ENCODE measurements at regions not wholly inside any gene's neighbourhood (a gene's known extent, or its start where the extent isn't known, plus 50 kb on each side); places are given as distances from the start of the nearest gene placed in this dataset.
A peak's percentile ranks its signal among the peaks of the same experiment; 100 is the strongest.
"Not testable (repeated sequence)": the region's sequence is repeated elsewhere in the genome, so short reads cannot be mapped to it uniquely, and the experiment has no call there.

GRCh38 chr16:9630985-9631384 lies 539.5 kb downstream of the HAPSTR1 start:
- DNase-seq (ENCODE audit: low read depth in 2 of 2) = no peak

DNA sequence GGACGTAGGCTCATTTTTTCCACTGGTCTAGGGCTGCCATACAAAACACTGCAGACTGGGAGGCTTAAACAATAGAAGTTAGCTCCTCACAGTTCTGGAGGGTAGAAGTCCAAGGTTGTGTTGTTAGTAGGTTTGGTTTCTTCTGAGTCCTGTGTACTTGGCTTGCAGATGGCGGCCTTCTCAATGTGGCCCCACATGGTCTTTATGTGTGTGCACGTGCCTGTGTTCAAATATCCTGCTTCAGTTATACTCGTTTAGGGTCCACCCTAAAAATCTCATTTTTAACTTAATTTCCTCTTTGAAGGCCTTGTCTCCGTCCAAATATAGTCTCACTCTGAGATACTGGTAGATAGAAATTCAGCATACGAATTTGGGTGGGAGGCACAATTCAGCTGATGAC lies 542.4 kb downstream of the HAPSTR1 start:
- no peak for DNase-seq (ENCODE audit: low read depth in 2 of 2)

DNA sequence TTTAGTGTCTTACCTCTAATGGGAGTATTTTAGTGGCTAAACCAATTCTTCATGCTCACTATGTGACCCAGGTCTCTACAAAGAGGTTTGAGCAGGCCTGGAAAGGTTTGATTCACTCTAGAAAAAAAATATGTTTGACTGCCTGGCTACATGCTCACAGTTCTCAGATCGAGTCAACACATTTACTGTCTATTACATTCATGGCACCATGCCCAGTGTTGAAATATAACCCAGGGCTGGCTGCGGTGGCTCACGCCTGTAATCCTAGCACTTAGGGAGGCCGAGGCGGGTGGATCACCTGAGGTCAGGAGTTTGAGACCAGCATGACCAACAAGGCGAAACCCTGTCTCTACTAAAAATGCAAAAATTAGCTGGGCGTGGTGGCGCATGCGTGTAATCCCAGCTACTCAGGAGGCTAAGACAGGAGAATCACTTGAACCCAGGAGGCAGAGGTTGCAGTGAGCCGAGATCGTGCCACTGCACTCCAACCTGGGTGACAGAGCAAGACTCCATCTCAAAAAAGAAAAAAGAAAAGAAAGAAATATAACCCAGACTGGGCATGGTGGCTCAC lies 543.8 kb downstream of the HAPSTR1 start:
- DNase-seq (ENCODE audit: low read depth in 2 of 2) = not testable (repeated sequence)

DNA sequence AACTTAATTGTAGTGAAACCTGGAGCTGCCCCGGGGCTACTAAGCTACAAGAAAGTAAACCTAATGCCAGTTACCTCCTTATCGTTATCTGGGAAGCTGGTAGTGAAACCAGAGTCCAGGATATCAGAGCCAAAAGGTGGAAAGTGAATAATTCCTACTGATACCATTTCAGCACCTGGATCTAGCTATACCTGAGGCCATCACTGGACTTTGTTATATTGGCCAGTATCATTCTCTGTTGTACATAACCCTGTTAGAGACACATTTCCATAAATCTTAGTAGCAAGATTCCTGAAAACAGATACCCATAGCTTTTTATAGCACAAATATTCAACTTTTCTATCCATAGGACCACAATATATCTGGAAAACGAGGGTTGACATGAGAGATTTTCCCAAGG lies 538.0 kb downstream of the GRIN2A start:
- no peak for DNase-seq (ENCODE audit: low read depth in 2 of 2)

DNA sequence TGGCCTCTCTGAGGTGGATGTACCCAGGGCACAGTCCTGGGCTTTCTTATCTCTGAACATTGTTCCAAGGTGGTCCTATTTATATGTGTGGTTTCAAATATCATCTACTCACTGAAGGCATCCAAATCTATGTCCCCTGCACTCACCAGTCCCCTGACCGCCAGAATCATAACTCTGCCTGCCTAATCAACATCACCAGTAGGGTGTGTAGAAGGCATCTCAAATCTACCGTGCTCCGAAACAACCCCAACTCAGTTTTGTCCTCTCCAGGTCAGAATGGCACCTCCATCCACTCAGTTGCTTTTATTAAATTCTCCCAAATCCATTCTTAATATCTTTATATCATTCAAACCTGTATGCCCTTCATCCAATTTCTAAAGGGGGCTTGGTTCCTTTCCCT lies 536.3 kb downstream of the GRIN2A start:
- DNase-seq (ENCODE audit: low read depth in 2 of 2) = no peak

DNA sequence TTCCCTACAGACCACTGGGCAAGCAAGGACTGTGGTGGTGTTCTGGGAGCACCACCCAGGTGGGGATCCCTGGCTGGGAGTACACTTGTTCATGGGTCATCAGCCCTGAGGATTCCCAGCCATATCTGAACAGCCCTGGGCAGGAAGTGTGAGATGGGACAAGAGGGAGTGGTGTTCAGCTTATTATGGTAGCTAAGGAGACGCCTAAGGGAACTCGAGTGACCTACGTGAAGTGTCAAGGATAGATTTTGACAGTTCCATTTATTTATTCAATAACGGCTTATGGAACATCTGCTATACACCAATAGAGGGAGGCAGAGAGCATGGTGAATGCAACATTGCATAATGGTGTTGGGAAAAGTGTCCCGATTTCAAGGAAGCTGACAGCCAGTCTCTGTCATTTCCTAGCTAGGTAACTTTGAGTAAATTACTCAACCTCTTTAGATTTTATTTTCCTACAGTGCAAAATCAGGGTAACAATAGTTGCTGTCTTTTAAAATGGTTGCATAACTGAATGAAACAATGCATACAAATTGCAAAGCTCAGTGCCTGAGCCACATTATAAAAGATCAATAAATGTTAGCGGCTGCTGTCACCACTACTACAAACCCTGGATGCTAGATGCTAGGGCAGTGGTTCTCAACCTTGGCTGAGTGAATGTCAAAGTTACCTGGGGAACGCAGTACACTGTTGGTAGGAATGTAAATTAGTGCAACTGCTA lies 534.1 kb downstream of the GRIN2A start:
- peak in 1 of 2 experiments; percentile 6 for DNase-seq (ENCODE audit: low read depth in 2 of 2)

- no peak for DNase-seq (ENCODE audit: low read depth in 2 of 2)
Measured at GRCh38 chr16:9650284-9650683, 531.9 kb downstream of the GRIN2A start.

DNA sequence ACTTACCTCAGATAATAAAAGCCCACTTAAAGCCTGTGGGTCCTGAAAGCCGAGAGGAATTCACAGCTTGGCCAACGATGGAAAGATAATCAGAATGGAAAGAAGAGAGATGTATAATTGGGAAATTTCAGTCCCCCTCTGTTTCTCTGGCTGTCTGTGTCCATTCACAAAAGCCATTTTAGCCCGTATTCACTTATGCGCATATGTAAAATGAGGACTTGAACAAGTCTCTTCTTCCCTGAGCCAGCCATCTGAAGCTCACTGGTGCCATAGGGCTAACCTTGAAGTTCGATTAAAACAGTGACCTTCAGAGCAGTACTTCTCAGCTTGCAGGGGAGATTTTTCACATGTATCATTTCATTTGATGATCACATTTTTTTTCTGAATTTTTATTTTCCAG lies 527.2 kb downstream of the GRIN2A start:
- DNase-seq (ENCODE audit: low read depth in 2 of 2) = no peak

DNA sequence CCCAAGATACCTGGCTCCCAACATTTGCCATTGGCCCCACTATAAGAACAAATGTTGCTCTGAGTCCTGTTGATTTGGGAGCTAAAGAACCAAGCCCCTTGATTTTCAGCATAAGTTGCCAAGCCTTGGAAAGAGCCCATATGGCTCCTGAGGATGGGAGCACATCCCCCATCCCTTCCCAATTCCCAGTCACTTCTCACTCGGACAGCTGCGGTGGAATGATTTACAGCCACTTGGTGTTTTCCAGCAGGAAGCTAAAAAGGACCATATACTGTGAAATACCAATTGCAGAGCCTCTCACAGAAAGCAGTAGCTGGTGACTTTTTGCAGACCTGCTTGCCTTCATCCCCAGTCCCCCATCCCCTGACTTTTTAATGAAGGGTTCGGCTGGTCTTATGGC lies 524.6 kb downstream of the GRIN2A start:
- no peak for DNase-seq (ENCODE audit: low read depth in 2 of 2)

- no peak for DNase-seq (ENCODE audit: low read depth in 2 of 2)
Measured at GRCh38 chr16:9658164-9658563, 524.1 kb downstream of the GRIN2A start.

GRCh38 chr16:9658586-9658985 lies 523.6 kb downstream of the GRIN2A start:
- no peak for DNase-seq (ENCODE audit: low read depth in 2 of 2)

- DNase-seq (ENCODE audit: low read depth in 2 of 2) = no peak
Measured at GRCh38 chr16:9660898-9661297, 521.3 kb downstream of the GRIN2A start.

GRCh38 chr16:9661336-9662017 lies 520.8 kb downstream of the GRIN2A start:
- DNase-seq (ENCODE audit: low read depth in 2 of 2) = no peak

DNA sequence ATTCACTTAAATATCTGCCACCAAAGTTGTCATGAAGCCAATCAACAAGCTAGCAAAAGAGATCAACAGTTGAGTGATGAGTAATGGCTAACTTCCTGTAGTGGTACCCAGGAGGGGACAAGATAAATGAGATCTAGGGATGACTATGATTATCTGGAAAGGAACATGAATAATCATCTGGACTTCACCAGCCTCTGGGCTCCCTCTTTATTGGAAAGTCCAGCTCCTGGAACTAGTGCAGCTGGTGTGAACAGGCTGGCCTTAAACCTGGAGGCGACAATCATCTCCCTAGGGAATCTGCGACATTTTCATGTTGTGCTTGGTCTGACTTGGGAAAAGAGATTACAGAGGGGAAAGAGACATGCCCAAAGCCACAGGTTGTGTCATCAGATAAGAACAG lies 518.6 kb downstream of the GRIN2A start:
- no peak for DNase-seq (ENCODE audit: low read depth in 2 of 2)

DNA sequence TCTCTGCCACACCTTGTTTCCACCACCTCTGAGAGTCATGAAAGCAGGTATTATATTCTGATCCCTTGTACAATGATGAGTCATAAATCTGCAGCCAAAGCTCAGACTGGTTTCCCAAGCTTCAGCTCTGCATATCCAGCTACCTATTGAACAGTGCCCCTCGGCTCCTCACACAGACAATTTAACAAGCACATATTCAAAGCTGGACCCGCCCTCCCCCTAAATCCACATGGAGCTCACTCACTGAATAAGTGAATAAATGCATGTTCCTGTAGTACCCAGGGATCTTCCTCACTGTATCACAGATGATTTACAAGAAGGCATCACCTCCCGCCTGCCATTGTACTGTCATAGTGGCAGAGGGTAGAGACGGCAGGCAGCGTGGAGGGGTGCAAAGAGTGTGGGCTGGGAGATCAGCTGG lies 516.4 kb downstream of the GRIN2A start:
- no peak for DNase-seq (ENCODE audit: low read depth in 2 of 2)

DNA sequence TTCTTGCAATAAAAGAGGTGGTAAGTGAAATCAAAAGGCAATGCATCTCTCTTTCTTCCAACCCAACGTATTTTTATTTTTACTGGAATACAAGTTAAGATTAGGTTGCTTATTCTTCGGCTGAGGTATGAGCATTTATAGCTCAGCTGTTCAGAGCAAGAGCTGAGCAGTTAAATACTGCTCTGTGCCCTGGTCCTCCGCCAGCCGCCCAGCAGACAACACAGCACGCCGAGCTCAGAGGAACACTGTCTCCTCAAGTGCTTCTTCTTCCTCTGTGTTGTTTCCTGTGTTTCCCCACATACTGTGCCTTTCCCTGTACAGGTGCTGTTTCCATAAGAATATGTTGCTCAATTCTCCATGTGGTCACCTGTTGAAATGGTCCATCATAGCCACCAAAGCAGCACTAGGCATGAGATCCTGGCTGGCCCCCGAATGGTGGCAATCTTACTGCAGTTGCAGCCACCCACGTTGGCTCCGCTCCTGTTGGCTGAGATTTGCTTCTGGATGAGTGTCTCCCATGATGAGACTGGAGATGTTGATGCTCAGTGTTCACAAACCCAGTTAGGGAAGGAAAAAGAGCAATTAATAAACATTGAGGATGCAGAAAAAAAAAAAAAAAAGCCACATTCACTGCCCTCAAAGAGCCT lies 515.3 kb downstream of the GRIN2A start:
- DNase-seq (ENCODE audit: low read depth in 2 of 2) = no peak

GRCh38 chr16:9670033-9670432 lies 512.2 kb downstream of the GRIN2A start:
- no peak for DNase-seq (ENCODE audit: low read depth in 2 of 2)

GRCh38 chr16:9670616-9671015 lies 511.6 kb downstream of the GRIN2A start:
- not testable (repeated sequence) for DNase-seq (ENCODE audit: low read depth in 2 of 2)

- not testable (repeated sequence) for DNase-seq (ENCODE audit: low read depth in 2 of 2)
Measured at GRCh38 chr16:9676560-9677300, 505.5 kb downstream of the GRIN2A start.

- DNase-seq (ENCODE audit: low read depth in 2 of 2) = no peak
Measured at GRCh38 chr16:9677301-9677653, 505.0 kb downstream of the GRIN2A start.

DNA sequence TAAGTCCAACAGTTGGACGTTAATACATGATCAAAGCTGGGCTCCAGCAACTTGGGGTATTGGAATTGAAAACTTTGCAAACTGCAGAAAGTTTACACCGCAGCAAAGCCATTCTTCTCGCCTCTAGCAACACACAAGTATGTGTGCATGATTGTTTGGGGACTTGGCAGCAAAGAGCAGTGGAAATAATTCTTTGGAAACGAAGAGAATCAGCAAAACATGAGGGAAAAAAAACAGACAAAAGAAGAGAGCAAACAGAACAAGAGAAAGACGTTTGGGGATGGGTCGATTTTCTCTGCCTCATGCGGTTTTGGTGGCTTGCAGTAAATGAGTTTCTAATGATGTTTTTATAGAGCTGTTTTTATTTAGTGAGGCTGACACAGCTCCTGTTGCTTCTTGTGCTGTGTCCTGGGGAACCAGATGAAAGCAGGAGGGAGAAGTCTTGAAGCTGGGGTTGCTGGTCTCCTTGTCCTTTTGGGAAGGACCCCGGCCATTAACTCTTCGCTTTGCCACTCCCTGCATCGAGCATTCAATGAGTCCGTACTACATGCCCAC lies 502.9 kb downstream of the GRIN2A start:
- no peak for DNase-seq (ENCODE audit: low read depth in 2 of 2)

Measured in fibroblast of skin of left quadriceps (primary cell).